ENCODE measurements at regions not wholly inside any gene's neighbourhood (a gene's known extent, or its start where the extent isn't known, plus 50 kb on each side); places are given as distances from the start of the nearest gene placed in this dataset.

DNA sequence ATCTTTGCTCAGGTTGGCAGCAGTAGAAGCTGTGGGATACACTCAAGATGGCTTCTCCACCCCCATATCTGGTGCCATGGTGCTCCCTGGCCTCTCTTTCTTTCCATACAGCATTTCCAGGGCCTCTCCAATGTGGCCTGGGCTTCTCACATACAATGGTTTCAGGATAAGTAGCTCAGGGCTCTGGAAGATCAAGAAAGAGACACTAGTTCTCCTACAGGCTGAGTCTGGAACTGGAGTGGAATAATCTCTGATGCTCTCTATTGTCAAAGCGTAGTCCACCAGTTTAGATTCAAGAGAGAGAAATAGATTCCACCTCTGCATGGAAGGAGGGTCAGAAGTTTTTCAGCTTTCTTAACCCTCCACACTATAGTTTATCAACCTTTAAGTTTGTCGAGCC lies 138.2 kb upstream of the AADAT start:
- TF ChIP-seq POLR2A (IDR thresholded peaks at IDR 0.05): no peak
- TF ChIP-seq, protein P1, sequence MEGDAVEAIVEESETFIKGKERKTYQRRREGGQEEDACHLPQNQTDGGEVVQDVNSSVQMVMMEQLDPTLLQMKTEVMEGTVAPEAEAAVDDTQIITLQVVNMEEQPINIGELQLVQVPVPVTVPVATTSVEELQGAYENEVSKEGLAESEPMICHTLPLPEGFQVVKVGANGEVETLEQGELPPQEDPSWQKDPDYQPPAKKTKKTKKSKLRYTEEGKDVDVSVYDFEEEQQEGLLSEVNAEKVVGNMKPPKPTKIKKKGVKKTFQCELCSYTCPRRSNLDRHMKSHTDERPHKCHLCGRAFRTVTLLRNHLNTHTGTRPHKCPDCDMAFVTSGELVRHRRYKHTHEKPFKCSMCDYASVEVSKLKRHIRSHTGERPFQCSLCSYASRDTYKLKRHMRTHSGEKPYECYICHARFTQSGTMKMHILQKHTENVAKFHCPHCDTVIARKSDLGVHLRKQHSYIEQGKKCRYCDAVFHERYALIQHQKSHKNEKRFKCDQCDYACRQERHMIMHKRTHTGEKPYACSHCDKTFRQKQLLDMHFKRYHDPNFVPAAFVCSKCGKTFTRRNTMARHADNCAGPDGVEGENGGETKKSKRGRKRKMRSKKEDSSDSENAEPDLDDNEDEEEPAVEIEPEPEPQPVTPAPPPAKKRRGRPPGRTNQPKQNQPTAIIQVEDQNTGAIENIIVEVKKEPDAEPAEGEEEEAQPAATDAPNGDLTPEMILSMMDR (IDR thresholded peaks at IDR 0.05 in 4 of 5, conservative IDR thresholded peaks at IDR 0.05 in 1 of 5): no peak

Measured in gastrocnemius medialis (tissue), 4 donors.